ENCODE measurements at regions not wholly inside any gene's neighbourhood (a gene's known extent, or its start where the extent isn't known, plus 50 kb on each side); places are given as distances from the start of the nearest gene placed in this dataset.

GRCh38 chr1:8094481-8095241 lies 68.6 kb upstream of the ERRFI1 start (continued):
- TF ChIP-seq, protein P1, sequence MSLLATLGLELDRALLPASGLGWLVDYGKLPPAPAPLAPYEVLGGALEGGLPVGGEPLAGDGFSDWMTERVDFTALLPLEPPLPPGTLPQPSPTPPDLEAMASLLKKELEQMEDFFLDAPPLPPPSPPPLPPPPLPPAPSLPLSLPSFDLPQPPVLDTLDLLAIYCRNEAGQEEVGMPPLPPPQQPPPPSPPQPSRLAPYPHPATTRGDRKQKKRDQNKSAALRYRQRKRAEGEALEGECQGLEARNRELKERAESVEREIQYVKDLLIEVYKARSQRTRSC (CRISPR knock-in tag; IDR thresholded peaks at IDR 0.05; ENCODE audit: low read depth) = no peak
- TF ChIP-seq ARNT (IDR thresholded peaks at IDR 0.05) (no peak), ATRX (CRISPR knock-in tag; IDR thresholded peaks at IDR 0.05; ENCODE audit: borderline replicate concordance) (no peak), SMAD1 (CRISPR knock-in tag; IDR thresholded peaks at IDR 0.05; ENCODE audit: borderline replicate concordance, low read depth) (no peak), RBM39 (IDR thresholded peaks at IDR 0.05; ENCODE audit: low read depth, low read length, poor library complexity, severe bottlenecking) (no peak), SETDB1 (CRISPR knock-in tag; IDR thresholded peaks at IDR 0.05; ENCODE audit: borderline replicate concordance) (no peak), ZBTB2 (CRISPR knock-in tag; IDR thresholded peaks at IDR 0.05; ENCODE audit: low read depth) (no peak), ZNF251 (CRISPR knock-in tag; IDR thresholded peaks at IDR 0.05) (no peak), NFE2 (CRISPR knock-in tag; IDR thresholded peaks at IDR 0.05) (no peak), SP4 (CRISPR knock-in tag; IDR thresholded peaks at IDR 0.05) (no peak), NAIF1 (CRISPR knock-in tag; IDR thresholded peaks at IDR 0.05; ENCODE audit: borderline replicate concordance) (no peak), SAFB2 (CRISPR knock-in tag; IDR thresholded peaks at IDR 0.05; ENCODE audit: borderline replicate concordance, low read depth) (no peak), ZBTB21 (CRISPR knock-in tag; IDR thresholded peaks at IDR 0.05) (no peak)
- TF ChIP-seq, protein P2, sequence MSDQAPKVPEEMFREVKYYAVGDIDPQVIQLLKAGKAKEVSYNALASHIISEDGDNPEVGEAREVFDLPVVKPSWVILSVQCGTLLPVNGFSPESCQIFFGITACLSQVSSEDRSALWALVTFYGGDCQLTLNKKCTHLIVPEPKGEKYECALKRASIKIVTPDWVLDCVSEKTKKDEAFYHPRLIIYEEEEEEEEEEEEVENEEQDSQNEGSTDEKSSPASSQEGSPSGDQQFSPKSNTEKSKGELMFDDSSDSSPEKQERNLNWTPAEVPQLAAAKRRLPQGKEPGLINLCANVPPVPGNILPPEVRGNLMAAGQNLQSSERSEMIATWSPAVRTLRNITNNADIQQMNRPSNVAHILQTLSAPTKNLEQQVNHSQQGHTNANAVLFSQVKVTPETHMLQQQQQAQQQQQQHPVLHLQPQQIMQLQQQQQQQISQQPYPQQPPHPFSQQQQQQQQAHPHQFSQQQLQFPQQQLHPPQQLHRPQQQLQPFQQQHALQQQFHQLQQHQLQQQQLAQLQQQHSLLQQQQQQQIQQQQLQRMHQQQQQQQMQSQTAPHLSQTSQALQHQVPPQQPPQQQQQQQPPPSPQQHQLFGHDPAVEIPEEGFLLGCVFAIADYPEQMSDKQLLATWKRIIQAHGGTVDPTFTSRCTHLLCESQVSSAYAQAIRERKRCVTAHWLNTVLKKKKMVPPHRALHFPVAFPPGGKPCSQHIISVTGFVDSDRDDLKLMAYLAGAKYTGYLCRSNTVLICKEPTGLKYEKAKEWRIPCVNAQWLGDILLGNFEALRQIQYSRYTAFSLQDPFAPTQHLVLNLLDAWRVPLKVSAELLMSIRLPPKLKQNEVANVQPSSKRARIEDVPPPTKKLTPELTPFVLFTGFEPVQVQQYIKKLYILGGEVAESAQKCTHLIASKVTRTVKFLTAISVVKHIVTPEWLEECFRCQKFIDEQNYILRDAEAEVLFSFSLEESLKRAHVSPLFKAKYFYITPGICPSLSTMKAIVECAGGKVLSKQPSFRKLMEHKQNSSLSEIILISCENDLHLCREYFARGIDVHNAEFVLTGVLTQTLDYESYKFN (CRISPR knock-in tag; conservative IDR thresholded peaks at IDR 0.05) = peak; percentile 85
- TF ChIP-seq, protein P3, sequence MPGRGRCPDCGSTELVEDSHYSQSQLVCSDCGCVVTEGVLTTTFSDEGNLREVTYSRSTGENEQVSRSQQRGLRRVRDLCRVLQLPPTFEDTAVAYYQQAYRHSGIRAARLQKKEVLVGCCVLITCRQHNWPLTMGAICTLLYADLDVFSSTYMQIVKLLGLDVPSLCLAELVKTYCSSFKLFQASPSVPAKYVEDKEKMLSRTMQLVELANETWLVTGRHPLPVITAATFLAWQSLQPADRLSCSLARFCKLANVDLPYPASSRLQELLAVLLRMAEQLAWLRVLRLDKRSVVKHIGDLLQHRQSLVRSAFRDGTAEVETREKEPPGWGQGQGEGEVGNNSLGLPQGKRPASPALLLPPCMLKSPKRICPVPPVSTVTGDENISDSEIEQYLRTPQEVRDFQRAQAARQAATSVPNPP (CRISPR knock-in tag; IDR thresholded peaks at IDR 0.05) = no peak
- TF ChIP-seq, protein P4, sequence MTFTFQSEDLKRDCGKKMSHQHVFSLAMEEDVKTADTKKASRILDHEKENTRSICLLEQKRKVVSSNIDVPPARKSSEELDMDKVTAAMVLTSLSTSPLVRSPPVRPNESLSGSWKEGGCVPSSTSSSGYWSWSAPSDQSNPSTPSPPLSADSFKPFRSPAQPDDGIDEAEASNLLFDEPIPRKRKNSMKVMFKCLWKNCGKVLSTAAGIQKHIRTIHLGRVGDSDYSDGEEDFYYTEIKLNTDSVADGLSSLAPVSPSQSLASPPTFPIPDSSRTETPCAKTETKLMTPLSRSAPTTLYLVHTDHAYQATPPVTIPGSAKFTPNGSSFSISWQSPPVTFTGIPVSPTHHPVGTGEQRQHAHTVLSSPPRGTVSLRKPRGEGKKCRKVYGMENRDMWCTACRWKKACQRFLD (CRISPR knock-in tag; IDR thresholded peaks at IDR 0.05; ENCODE audit: borderline replicate concordance) = no peak
- TF ChIP-seq, protein P5, sequence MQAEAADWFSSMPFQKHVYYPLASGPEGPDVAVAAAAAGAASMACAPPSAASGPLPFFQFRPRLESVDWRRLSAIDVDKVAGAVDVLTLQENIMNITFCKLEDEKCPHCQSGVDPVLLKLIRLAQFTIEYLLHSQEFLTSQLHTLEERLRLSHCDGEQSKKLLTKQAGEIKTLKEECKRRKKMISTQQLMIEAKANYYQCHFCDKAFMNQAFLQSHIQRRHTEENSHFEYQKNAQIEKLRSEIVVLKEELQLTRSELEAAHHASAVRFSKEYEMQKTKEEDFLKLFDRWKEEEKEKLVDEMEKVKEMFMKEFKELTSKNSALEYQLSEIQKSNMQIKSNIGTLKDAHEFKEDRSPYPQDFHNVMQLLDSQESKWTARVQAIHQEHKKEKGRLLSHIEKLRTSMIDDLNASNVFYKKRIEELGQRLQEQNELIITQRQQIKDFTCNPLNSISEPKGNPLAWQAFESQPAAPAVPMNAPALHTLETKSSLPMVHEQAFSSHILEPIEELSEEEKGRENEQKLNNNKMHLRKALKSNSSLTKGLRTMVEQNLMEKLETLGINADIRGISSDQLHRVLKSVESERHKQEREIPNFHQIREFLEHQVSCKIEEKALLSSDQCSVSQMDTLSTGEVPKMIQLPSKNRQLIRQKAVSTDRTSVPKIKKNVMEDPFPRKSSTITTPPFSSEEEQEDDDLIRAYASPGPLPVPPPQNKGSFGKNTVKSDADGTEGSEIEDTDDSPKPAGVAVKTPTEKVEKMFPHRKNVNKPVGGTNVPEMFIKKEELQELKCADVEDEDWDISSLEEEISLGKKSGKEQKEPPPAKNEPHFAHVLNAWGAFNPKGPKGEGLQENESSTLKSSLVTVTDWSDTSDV (CRISPR knock-in tag; IDR thresholded peaks at IDR 0.05) = no peak
